ENCODE measurements at regions not wholly inside any gene's neighbourhood (a gene's known extent, or its start where the extent isn't known, plus 50 kb on each side); places are given as distances from the start of the nearest gene placed in this dataset.

GRCh38 chr6:105764315-105764714 lies 321.8 kb upstream of the PRDM1 start:
- no peak for TF ChIP-seq ZNF114 (CRISPR knock-in tag; IDR thresholded peaks at IDR 0.05)
- no peak for TF ChIP-seq STAT1 (IDR thresholded peaks at IDR 0.05; ENCODE audit: unreplicated experiment)
- TF ChIP-seq CREB1 (CRISPR knock-in tag; IDR thresholded peaks at IDR 0.05; ENCODE audit: low read depth) = no peak
- no peak for TF ChIP-seq ZNF331 (CRISPR knock-in tag; IDR thresholded peaks at IDR 0.05; ENCODE audit: low read depth)
- TF ChIP-seq CTCF (conservative IDR thresholded peaks at IDR 0.05; ENCODE audit: low read depth in 2 of 2) = no peak
- TF ChIP-seq ZNF462 (CRISPR knock-in tag; IDR thresholded peaks at IDR 0.05) = no peak
- TF ChIP-seq EZH2phosphoT487 (IDR thresholded peaks at IDR 0.05; ENCODE audit: unreplicated experiment) = no peak
- DNase-seq (ENCODE audit: low spot score) (no peak), ATAC-seq (no peak)
- no peaks in the 10 kb centered on the region for H3K27me3 ChIP-seq (ENCODE audit: insufficient read depth)
- no peak overlapping the region for H3K27ac Mint-ChIP-seq
- no peak overlapping the region for H3K4me3 ChIP-seq
- H3K79me2 ChIP-seq (replicated peaks; ENCODE audit: insufficient read depth) = no peaks in the 10 kb centered on the region
- no peaks in the 10 kb centered on the region for H3K9me3 Mint-ChIP-seq
- no peaks in the 10 kb centered on the region for H3K36me3 ChIP-seq (ENCODE audit: insufficient read depth)
- H3F3A ChIP-seq (replicated peaks; ENCODE audit: low read depth) = no peaks in the 10 kb centered on the region
- no peaks in the 10 kb centered on the region for H4K20me1 ChIP-seq (replicated peaks; ENCODE audit: insufficient read depth)
- peaks cover 15% of the 10 kb centered on the region for H3K9me2 ChIP-seq (ENCODE audit: insufficient read depth)
- no peaks in the 10 kb centered on the region for H3K27me3 Mint-ChIP-seq (ENCODE audit: insufficient read depth, low read depth, poor library complexity)
- H3K4me3 Mint-ChIP-seq = no peak overlapping the region
- H3K36me3 Mint-ChIP-seq (ENCODE audit: low read depth) = no peaks in the 10 kb centered on the region
- H2AFZ ChIP-seq = no peak overlapping the region
- H3K4me1 Mint-ChIP-seq = peaks cover 5% of the 10 kb centered on the region; the same call in 2 of the 3 replicates
- no peaks in the 10 kb centered on the region for H3K4me1 ChIP-seq (ENCODE audit: insufficient read depth)
- H3K4me2 ChIP-seq = no peak overlapping the region
- no peak overlapping the region for H3K27ac ChIP-seq (ENCODE audit: low read depth)
